GM06990 (cell line): ENCODE measurements at regions not wholly inside any gene's neighbourhood (a gene's known extent, or its start where the extent isn't known, plus 50 kb on each side); places are given as distances from the start of the nearest gene placed in this dataset.
A peak's percentile ranks its signal among the peaks of the same experiment; 100 is the strongest.

ENCODE experiments used
- DNase-seq: peaks from one replicate; pipeline ENCODE4 v3.0.0-alpha.2; 2011; ENCODE audit not compliant: insufficient read length; ENCODE audit errors: extremely low read depth
- H3K27me3 ChIP-seq: replicated peaks from 2 replicates; pipeline ENCODE4 v1.6.0; 2011; ENCODE audit warnings: low read length; ENCODE audit not compliant: control insufficient read depth, insufficient read depth
- H3K36me3 ChIP-seq: 2 replicates; pipeline ENCODE4 v1.5.1; 2011; ENCODE audit warnings: low read length; ENCODE audit not compliant: control insufficient read depth, insufficient read depth
- H3K4me3 ChIP-seq: replicated peaks from 2 replicates; pipeline ENCODE4 v1.5.1; 2011; ENCODE audit warnings: low read depth, mild to moderate bottlenecking, control low read depth, low read length
- CTCF ChIP-seq: IDR thresholded peaks from 2 replicates; pipeline ENCODE4 v1.5.1; 2011; ENCODE audit warnings: low read length, control low read depth, mild to moderate bottlenecking, inconsistent platforms; ENCODE audit not compliant: insufficient read depth, poor library complexity, severe bottlenecking

- Histone ChIP-seq H3K4me3 (no peak overlapping the region), H3K36me3 (no peaks in the 10 kb centered on the region), H3K27me3 (no peaks in the 10 kb centered on the region)
- no peak for TF ChIP-seq CTCF
- DNase-seq = no peak
These were observed 1072.7 kb downstream of the NR2F1-AS1 start for GRCh38 chr5:92508271-92508670.

DNA sequence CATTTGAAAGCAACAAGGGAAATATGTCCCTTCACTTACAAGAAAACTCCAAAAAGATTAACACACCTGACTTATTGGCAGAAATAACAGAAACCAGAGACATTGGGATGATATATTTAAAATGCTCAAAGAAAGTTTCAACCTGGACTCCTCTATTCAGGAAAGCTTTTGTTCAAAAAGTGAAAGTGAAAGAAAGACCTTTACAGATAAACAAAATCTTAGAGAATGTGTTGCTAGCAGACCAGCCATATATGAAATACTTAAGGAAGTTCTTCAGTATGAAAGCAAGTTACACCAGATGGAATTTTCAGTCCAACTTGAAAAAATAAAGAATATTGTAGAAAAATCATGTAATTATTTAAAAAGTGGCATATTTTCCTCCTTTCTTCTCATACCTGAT, 1075.1 kb downstream of the NR2F1-AS1 start:
- H3K4me3 ChIP-seq = peak overlapping the region; percentile 10; the same call in 1 of the 2 replicates
- no peaks in the 10 kb centered on the region for H3K36me3 ChIP-seq
- no peaks in the 10 kb centered on the region for H3K27me3 ChIP-seq
- DNase-seq = no peak
- no peak for TF ChIP-seq CTCF

- H3K4me3 ChIP-seq = no peak overlapping the region
- no peak for TF ChIP-seq CTCF
- no peaks in the 10 kb centered on the region for H3K36me3 ChIP-seq
- no peak for DNase-seq
- H3K27me3 ChIP-seq = no peaks in the 10 kb centered on the region
These were observed 1075.9 kb downstream of the NR2F1-AS1 start for GRCh38 chr5:92505145-92505544.

DNA sequence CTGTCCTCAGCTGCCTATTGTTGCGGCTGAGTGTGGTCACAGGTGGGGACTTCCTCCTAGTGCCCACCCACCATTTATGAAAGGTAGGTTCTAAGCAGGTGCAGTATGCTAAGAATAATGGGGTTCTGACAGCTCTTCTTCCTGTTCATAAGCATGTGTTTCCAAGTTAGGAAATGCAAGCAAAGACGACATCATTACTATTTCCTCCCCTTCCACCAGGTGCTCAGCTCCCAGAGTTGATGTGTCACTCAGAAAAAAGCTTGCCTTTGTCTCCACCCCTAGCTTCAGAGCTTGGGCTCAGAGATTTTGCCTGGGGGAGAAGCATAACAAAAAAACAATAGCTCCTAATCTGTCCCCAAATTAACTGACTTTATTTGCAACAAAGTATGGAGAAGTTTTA, 1076.7 kb downstream of the NR2F1-AS1 start:
- no peak for DNase-seq
- TF ChIP-seq CTCF = no peak
- H3K4me3 ChIP-seq = no peak overlapping the region

DNA sequence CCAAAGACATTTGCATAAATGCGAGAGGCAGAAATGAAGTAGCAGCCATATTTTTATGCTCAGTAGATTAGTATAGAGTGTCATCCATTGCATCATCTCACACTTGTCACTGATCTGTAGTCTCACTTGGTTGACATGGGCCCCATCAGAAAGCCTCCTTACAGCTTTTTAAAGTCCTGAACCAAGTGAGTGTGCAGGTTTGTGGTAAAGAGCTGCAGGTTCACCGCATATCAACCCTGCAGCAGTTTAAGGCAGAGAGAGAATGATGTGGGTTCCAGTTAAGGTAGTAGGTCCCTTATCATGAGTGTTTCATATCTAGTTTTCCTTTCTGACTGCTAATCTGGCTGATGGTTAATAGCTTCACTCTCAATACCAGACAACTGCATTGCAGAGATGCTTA, 1080.3 kb downstream of the NR2F1-AS1 start:
- no peak for TF ChIP-seq CTCF
- no peak overlapping the region for H3K4me3 ChIP-seq
- DNase-seq = no peak

More for the DNA sequence above, 1076.7 kb downstream of the NR2F1-AS1 start:
- no peaks in the 10 kb centered on the region for H3K36me3 ChIP-seq
- no peaks in the 10 kb centered on the region for H3K27me3 ChIP-seq

DNA sequence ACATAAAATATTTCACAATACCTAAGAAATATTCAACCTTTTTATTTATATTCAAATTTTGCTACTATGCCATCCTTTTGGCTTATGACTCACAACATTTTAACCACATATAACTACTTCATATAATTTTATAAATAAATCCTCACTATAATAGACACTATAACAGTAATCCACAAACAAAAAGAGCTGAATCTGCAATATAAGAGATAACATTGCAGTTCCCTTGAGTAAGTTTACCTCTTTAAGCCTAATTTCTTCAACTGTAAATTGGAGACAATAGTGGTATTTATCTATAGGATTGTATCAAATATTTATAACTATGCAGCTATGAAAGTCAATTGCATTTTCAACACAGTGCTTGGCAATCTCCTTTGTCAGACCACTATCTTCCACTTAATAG, 1084.5 kb downstream of the NR2F1-AS1 start:
- Histone ChIP-seq H3K4me3 (no peak overlapping the region), H3K36me3 (no peaks in the 10 kb centered on the region), H3K27me3 (no peaks in the 10 kb centered on the region)
- DNase-seq = no peak
- no peak for TF ChIP-seq CTCF

More for the DNA sequence above, 1080.3 kb downstream of the NR2F1-AS1 start:
- Histone ChIP-seq H3K36me3 (no peaks in the 10 kb centered on the region), H3K27me3 (no peaks in the 10 kb centered on the region)
